ENCODE measurements at regions not wholly inside any gene's neighbourhood (a gene's known extent, or its start where the extent isn't known, plus 50 kb on each side); places are given as distances from the start of the nearest gene placed in this dataset.

- no peak for DNase-seq
Observed at GRCh38 chr11:15541079-15541478, 426.4 kb downstream of the INSC start.

- no peak for DNase-seq
Observed at GRCh38 chr11:15544353-15544752, 429.6 kb downstream of the INSC start.

GRCh38 chr11:15547685-15548084, 433.0 kb downstream of the INSC start:
- DNase-seq: no peak

GRCh38 chr11:15551901-15552851, 437.5 kb downstream of the INSC start:
- DNase-seq: no peak

- no peak for DNase-seq
Observed at GRCh38 chr11:15555161-15555560, 440.4 kb downstream of the INSC start.

- no peak for DNase-seq
Observed at GRCh38 chr11:15557457-15558230, 442.9 kb downstream of the INSC start.

GRCh38 chr11:15558513-15559181, 443.9 kb downstream of the INSC start:
- no peak for DNase-seq

GRCh38 chr11:15560689-15561467, 446.2 kb downstream of the INSC start:
- DNase-seq: no peak

- DNase-seq: no peak
Observed at GRCh38 chr11:15562230-15562629, 447.5 kb downstream of the INSC start.

- DNase-seq: no peak
Observed at GRCh38 chr11:15563054-15563453, 448.3 kb downstream of the INSC start.

- DNase-seq: no peak
Observed at GRCh38 chr11:15565880-15566279, 451.2 kb downstream of the INSC start.

GRCh38 chr11:15568440-15568839, 453.7 kb downstream of the INSC start:
- DNase-seq: no peak

GRCh38 chr11:15569305-15570025, 454.7 kb downstream of the INSC start:
- DNase-seq: no peak

GRCh38 chr11:15575409-15575808, 460.7 kb downstream of the INSC start:
- DNase-seq: no peak

- no peak for DNase-seq
Observed at GRCh38 chr11:15576769-15577168, 462.0 kb downstream of the INSC start.

- DNase-seq: no peak
Observed at GRCh38 chr11:15577519-15577918, 462.8 kb downstream of the INSC start.

- DNase-seq: no peak
Observed at GRCh38 chr11:15579287-15580001, 464.7 kb downstream of the INSC start.

- DNase-seq: no peak
Observed at GRCh38 chr11:15580056-15580774, 465.5 kb downstream of the INSC start.

- DNase-seq: no peak
Observed at GRCh38 chr11:15580775-15581095, 466.0 kb downstream of the INSC start.

- DNase-seq: no peak
Observed at GRCh38 chr11:15584158-15584557, 469.4 kb downstream of the INSC start.

Measured in fibroblast of skin of back (primary cell).